HG03460 (cell line): ENCODE measurements at regions not wholly inside any gene's neighbourhood (a gene's known extent, or its start where the extent isn't known, plus 50 kb on each side); places are given as distances from the start of the nearest gene placed in this dataset.

Experiments
- ATAC-seq: cut with Tn5 transposase; IDR thresholded peaks from one replicate; pipeline ENCODE4 v1.9.1; 2021; ENCODE audit not compliant: unreplicated experiment

DNA sequence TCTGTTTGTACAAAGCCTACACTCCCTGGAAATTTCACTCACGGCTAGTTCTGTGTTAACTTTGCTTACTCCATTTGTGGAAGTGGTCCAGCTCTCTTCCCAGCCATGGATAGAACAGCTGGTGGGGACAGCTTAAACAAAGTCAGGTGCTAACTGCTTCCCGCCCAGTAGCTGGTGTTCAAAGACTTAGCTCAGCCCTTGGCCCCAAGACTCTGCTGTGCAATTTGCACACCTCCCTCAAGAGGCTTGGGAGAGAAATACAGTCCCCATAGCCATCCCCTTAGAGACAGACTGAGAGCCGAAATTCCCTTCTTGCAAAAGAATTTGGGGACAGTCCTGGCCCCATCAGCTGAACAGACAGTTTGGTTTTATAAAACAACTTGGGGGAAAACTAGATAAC lies 73.8 kb upstream of the RAI14 start:
- no peak for ATAC-seq

DNA sequence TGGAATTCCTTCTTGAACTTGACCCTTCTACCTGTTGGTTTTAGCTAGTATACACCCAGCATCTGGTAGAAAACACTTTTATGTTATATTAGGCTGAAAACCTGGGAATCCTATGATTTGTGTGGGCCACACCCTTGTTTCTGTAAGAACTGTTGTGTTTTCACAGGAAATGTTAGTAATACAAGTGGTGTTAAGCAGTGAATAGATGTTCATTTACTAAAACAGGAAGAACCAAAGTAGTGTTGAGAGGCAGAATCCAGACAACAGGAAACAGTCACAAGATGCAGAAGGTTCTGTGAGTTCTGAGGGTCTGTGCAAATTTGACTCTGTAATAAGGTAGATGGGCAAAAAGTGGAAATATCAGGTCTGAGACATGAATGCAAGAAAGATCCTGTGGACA lies 73.0 kb upstream of the RAI14 start:
- no peak for ATAC-seq

DNA sequence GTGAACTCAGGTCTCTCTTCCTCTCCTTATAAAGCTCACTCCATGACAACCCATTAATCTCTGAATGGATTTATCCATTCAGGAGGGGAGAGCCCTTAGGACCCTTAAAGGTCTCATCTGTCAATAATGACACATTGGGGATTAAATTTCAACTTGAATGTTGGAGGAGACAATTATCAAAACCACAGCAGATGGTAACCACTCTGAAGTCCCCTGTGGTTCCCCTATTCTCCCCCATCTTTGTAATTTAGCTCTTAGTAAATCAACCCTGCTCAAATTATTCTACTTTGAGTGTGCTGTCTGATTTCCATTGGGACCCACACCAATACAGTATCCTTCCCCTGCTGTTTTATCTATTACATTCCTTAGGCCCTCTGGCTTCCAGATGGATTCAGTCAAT lies 72.0 kb upstream of the RAI14 start:
- ATAC-seq, result no peak

DNA sequence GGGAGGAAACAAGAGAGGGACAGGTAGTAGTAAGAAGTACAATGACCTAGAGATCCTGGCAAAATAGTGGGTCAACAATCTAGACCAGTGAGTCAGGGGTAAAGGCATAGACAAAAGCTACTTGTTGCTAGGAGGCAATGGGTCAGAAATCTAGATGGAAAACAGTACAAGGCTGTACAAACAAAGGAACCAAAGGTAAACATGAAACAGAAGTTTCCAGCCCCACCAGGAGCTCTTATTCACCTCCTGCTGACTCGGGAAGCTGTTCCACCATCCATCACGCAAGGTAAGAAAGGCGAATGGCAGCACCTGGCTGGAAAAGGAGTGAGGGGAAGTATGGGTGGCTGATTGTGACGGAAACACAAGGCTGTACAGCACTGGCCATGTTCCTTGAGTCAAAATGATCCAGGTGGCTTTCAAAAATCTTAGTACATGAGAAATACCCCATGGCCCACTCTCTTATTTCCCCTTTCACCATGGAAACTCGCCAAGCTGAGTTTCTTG lies 70.5 kb upstream of the RAI14 start:
- no peak for ATAC-seq

DNA sequence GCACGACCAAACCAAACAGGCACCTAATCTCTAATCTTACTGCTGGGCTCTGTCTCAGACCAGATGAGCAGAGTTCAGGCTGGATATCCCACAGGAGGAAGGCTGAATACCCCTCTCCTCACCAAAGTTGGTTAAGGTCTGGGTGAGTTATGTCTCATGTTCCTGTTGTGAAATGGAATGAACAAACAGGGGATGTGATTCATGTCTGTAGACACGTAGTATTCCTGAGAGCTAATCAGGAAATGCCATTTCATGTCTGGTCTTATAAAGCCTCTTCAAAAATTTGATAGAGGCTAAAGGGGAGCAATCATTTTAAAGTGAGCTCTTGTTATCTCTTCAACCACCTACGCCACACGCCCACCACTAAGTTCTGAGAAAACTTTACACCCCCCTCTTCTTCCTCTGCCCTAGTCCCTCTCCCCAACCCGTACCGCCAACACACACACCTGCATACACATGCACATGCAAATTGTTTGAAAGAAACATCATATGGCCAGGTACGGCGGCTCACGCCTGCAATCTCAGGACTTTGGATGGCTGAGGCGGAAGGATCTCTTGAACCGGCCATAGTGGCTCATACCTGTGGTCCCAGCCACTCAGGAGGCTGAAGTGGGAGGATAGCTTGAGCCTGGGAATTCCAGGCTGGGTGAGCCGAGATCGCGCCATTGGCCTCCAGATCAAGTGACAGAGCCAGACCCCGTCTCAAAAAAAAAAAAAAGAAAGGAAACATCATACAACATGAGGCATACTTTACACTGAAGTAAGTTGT lies 69.8 kb upstream of the RAI14 start:
- ATAC-seq, result no peak

DNA sequence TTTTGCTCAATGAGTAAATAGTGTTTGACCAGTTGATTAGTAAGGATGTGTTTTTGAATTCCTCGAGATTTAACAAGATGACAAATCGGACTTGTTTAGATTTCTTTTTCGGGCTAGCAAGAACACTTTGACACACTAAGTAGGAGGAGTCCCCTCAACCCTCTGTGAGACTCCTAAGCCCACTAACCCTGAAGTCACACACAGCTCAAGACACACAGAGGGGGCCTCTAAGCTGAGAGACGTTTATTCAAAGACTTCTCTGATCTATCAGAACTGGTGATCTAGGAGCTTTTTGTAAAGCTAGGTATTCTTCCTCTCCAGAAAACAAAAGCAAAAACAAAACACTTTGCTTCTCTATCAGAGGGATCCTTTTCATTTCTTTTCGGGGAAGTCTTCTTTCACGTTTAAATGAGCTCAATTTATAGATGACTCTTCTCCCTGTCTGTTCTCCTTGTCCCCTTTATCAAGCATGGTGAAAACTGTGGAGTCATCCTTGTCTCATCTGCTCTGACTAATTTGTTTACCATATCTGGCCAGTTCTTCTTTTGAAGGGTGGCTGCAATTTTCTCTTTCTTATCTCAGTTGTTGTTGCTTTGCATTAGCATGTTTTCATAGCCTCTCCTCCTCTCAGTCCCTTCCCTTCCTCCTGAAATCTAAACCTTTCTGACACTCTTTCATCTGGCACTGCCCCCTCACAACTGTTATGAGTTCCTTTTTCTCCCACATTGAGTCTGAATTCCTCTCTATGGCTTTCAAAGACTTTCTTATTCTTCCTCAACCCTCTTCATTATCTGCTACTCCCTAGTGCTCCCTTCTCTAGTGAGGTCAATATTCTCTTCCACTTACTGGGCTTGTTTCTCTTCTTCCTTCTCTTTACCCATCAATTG lies 68.5 kb upstream of the RAI14 start:
- no peak for ATAC-seq

DNA sequence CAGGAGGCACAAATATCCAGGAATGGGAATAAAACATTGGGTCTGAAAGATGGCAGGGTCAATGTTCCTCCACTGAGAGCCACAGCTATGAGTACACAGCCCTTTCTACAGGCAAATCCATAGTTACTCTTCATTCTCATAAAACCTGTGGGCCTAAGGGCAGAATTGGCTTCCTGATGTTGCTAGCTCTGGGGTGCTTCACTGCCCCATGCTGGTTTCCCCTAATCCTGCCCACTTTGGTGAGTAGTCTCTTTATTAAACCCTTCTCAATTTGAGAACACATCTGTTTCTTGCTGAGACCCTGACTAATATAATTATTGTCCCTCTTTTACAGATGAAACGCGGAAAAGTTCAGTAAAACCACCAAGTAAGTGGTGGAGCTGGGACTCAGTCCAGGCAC lies 66.3 kb upstream of the RAI14 start:
- ATAC-seq, result no peak

DNA sequence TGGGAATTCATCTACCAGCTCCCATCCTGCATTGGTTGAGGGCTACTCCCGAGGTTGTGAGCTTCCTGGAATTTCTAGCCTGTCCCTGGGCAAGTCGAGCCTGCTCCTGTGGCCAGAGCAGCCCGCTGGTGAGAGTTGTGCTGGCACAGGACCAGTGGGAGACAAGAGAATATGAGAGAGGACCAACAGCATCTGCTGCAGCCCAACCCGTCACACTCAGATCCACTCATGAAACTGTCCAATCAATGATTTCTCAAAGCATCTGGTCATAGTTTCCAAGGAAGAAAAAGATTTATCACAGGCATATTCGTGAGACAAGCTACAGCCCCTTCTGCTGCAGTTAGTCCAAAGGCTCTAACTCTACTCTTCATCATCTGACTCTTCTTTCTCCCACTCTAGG lies 64.4 kb upstream of the RAI14 start:
- ATAC-seq, result no peak

DNA sequence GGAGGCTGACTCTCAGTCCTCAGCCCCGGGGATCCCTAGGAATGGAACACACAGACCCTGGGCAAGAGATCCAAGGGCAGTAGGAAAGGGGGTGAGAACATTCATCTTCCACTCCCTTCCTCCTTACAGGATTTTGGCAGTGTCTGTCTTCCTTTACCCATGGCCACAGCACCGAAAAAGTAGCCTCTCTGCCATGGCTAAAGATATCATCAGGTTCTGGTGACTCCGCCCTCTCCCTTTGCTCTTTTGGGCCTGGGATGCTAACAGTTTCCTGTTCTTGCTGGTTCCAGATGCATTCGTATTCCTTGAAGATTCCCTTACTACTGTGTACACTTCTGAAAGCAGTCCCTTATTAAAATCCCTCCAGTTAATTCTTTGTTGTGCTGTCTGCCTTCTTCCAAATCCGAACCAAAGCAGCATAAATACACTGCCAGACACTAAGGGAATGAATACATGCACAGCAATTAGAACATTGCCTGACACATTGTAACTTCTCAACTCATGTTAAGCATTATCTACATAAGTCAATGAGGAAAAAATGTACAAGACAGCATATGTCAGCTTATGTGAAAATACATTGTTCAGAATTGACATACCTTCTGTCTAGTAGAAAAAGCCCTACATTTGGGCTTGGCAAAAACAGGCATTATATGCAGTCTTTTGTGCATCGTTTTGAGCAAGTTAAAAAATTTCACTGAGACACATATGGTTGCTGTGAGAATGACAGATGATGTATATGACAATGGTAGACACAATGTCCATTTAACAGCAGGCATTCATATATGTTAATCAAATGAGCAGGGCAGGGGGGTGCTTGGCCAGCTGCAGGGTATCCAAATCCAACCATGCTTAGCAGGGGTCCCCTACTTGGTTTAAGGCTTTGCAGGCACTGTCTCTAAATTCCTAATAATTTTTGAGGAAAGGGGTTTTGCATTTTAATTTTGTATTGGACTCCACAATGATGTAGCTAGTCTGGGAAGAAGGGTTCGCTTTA lies 58.8 kb upstream of the RAI14 start:
- no peak for ATAC-seq

DNA sequence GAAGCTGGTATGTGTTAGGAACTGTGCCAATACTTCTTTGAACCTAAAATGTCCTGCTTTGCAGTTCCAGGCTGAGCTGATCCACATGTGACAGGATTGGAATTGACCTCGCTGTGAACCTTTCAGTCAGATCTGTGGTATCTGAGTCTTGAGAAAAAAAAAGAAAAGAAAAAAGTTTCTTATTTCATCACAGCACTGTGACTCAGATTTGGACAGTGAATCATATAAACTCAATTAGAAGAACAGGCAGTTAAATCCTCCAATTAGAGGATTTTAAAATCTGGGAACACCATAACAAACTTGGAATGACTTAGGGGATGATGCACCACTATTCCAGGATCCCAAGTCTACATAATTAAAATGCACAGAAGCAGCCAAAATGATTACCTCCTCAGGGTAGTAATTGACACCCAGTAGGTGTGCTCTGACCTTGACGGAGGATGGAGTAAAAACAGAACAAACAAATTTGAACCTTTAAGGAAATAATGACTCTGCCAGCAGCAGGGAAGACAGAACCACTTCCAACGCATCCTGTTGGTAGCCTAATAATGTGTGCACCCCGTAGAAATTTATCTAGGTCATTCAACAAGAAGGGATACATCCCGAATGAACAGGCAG lies 57.8 kb upstream of the RAI14 start:
- no peak for ATAC-seq

DNA sequence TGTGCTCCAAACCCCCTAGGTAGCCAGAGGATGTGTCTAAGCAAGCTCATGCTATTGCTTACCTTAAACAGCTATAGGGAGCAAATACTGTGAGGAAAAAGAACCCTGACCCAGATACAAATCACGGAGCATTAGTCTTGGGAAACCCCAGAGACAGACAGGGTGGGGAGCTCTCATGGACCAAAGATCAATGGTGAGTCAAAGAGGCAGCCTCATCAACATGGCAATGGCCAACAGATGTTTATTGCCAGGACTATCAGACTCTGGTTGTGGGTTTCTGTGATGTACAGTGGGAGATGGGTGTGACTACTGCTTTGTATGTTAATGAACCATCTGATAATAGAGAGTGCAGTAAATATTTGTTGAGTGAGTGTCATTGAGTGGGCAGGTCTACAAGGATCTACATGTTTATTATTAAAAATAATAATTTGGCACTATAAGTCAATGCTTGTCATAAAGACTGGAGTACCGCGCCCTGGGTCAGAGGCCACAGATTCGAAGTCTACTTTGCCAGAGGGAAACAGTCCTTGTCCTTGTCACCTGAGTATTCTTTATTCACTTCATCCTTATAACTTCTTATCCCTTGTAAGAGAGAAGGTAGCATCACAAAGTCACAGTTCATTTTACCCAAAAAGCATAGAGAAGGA lies 56.5 kb upstream of the RAI14 start:
- no peak for ATAC-seq

DNA sequence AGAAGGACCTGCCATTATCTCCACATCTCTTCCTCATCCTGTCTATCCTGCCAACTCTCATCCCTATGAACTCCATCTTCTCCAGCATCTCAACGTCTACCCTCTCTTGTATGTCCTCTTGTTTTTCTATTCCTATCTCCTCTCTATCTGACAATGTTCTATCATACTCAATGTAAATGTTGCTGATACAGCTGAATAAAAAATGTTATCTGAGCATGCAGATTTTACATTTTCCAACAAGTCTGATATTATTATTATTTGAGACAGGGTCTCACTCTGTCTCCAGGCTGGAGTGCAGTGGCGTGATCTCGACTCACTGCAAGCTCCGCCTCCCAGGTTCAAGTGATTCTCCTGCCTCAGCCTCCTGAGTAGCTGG lies 56.0 kb upstream of the RAI14 start:
- ATAC-seq, result no peak

DNA sequence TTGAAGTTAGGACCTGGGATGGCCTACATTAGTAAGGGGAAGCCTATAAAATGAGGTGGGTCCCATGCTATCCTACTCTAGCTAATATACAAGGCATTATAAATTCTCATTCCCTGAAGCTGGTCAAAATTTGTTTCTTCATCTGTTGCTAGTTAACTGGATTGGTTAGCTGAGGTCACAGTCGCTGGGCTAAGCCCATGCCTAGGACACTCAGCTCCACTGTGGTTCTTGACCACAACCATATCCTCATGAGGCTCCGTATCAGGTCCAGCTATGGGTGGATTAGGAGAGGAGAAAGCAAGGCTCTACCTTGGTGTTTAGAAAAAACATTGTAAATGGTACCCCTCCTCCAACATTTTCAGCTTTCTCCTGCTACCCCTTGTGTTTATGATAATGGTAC lies 52.8 kb upstream of the RAI14 start:
- no peak for ATAC-seq

DNA sequence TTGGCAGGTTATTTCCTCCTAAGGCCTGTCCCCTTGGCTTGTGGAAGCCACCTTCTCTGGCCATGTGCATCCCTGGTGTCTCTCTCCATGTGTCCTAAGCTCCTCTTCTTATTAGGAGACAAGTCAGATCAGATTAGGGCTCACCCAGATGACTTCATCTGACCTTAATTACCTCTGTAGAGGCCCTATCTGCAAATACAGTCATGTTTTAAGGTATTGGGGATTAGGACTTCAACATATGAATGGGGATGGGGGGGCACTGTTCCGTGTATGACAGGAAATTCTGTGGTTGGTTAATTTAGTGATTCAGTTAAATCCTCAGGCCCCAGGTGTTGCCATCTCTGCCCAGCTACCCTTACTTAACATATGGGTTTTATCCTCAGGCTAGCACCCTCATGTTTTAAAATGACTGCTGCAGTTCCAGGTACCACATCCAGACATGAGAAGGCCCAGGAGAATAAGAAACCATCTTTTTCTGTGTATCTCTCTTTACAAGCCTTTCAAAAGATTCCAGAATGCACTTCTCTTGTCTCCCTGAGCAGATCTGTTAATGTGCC lies 51.9 kb upstream of the RAI14 start:
- no peak for ATAC-seq

DNA sequence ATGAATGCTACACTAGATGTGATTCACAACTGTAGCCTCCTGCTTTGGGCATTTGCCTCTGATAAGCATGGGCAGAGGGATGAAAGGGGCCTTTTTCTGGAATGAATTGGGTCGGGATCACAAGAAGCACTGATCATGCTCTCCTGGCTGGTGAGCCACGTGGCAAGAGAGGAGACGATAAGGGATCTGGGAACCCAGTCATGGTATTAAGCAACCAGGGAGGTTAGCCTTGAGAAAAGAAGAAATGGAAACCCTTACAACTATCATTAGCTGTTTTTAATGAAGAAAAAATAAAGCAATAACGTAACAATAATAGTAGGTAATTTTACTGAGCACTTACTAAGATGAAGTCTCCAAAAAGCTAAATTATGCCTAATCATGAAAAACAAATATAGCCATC lies 50.0 kb upstream of the RAI14 start:
- ATAC-seq, result no peak
